GM19438 (cell line): ENCODE measurements at regions not wholly inside any gene's neighbourhood (a gene's known extent, or its start where the extent isn't known, plus 50 kb on each side); places are given as distances from the start of the nearest gene placed in this dataset.
"Not testable (repeated sequence)": the region's sequence is repeated elsewhere in the genome, so short reads cannot be mapped to it uniquely, and the experiment has no call there.

Experiments used
- ATAC-seq: cut with Tn5 transposase; IDR thresholded peaks from one replicate; pipeline ENCODE4 v1.9.1; 2021; ENCODE audit warnings: low read depth; ENCODE audit not compliant: unreplicated experiment

- ATAC-seq: no peak
Measured at GRCh38 chr3:124043023-124043422, 51.1 kb upstream of the ROPN1 start.

DNA sequence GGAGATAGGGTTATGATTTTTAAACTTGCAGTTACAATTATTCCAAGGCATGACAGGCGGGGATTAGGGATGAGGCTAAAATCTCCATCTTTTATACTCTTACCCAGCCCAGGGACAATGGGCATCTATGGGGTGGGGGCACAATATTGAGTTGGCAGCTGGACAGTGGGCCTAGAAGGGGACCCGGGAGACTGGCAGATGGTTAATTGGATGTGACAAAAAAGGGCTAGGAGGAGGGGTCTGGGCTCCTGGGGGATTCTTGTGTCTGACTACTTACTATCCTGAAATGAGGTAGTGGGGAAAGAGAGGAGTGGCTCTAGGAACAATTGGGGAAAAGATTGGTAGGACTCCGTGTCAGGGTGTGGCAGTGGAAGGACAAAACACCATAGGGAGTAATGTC is 53.0 kb upstream of the ROPN1 start:
- ATAC-seq: no peak

DNA sequence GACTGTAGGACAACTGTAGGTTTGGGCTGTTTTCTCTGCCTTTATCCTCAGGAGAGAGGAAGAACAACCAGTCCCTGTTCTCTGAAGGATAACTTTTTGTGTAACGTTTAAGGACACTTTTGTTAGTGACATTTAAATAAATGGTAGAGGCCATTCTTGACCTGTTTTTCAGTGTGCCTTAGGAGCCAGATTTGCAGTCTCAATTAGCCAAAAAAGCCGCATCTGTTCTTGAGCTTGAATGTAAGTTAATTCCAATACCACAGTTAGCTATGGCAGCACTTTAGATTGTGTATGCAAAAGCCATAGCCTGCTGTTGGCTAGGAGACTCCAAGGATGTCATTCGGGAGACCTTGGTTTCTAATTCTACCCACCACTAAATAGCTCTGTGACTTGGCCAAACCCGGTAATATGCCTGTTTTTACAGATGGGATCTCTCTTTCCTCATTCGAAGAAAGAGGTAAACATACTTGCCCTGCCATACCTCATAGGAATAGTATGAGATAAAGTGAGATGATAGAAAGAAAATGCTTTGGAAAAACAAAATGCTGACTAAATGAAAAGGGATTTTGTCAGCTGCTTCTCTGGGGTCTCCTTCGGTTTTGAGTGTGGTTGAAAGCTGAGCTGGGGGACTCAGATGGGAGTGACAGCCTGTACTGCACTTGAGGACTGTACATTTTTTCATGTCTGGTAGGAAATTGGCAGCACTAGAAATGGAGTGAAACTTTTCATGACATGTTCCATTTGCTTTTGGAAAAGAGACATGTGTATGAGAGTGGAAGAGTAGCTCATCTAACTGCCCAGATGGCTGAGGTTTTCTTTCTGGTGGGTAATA is 57.3 kb upstream of the ROPN1 start:
- no peak for ATAC-seq

GRCh38 chr3:124051636-124052035 is 59.7 kb upstream of the ROPN1 start:
- ATAC-seq: no peak

DNA sequence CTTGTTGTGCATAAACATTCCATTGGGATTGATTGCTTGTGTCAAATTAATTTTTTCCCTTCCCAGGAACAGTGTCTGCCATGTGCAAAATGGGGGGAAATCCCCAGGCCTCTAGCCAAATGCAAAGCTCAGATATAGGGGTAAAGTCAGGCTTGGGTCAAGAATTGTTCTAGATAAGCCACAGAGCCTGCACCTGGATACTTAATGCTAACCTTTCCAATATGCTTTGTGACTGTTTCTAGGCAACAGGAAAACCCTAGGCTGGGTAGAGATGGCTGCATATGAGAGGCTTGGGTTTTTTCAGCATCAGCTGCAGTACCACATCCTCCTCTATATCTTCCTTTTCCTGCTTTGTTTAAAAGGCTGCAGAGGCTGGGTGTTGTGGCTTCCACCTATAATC is 61.9 kb upstream of the ROPN1 start:
- ATAC-seq: no peak

GRCh38 chr3:124056846-124057245 is 64.9 kb upstream of the ROPN1 start:
- ATAC-seq: no peak

DNA sequence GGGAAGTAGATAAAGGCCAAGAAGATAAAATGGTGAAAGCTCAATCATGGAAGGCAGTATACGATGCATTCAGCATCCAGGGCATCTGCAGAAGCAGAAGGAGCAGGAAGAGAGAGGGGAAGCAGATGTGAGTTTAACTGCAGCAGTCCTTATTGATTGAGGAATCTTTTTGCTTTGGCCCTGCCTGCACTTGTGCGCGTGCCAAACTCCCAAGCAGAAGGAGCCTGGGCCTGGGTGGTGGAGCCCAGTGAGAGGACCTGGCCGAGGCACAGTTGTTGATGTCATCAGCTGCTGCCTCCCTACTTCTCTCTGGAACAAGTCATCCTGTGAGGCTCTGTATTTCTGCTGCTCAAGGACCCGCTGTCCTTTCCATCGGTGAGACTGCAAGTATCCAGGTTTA is 65.5 kb upstream of the ROPN1 start:
- no peak for ATAC-seq

- ATAC-seq: no peak
Measured at GRCh38 chr3:124059580-124059979, 67.7 kb upstream of the ROPN1 start.

- ATAC-seq: no peak
Measured at GRCh38 chr3:124063197-124063909, 71.4 kb upstream of the ROPN1 start.

GRCh38 chr3:124064050-124064449 is 72.1 kb upstream of the ROPN1 start:
- no peak for ATAC-seq

GRCh38 chr3:124066543-124066942 is 74.6 kb upstream of the ROPN1 start:
- ATAC-seq: not testable (repeated sequence)

- ATAC-seq: not testable (repeated sequence)
Measured at GRCh38 chr3:124069706-124070105, 77.8 kb upstream of the ROPN1 start.

- ATAC-seq: not testable (repeated sequence)
Measured at GRCh38 chr3:124075090-124075489, 83.2 kb upstream of the ROPN1 start.

DNA sequence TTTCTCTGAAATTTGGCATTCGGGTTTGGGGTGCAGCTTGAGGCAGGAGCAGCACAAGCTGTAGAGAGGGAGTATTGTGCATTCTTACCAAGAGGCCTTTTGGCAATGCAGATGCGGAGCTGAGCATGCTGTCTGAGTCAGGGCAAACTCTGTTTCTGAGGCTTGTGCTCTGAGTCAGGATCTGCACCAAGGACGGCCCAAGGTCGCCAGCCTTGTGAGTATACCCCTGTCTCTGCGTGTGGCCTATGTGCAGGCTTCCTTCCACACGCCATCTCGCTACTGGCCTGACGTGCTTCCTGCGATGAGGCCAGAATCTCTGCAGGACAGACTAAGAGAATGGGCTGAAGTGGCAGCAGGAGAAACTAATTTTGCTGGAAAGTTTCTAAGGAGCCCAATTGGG is 83.8 kb upstream of the ROPN1 start:
- no peak for ATAC-seq

DNA sequence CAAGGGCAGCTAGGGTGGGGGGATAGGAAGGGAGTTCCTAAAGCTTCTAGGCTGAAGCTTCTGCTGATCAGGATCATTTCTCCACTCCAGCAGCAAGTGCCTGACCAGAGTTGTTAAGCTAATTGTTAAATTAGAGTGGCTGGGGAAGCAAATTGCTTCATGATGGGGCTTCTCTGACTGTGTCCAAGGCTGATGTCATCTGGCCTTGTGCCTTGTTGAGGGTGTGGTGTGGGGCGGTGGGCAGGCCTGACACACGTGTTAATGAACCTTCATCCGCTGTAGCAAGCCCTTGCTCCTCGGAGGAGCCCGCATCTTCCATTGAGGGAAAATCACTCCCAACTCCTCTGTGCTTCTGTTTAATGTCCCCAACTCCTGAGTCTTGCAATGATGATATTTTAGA is 84.3 kb upstream of the ROPN1 start:
- no peak for ATAC-seq

DNA sequence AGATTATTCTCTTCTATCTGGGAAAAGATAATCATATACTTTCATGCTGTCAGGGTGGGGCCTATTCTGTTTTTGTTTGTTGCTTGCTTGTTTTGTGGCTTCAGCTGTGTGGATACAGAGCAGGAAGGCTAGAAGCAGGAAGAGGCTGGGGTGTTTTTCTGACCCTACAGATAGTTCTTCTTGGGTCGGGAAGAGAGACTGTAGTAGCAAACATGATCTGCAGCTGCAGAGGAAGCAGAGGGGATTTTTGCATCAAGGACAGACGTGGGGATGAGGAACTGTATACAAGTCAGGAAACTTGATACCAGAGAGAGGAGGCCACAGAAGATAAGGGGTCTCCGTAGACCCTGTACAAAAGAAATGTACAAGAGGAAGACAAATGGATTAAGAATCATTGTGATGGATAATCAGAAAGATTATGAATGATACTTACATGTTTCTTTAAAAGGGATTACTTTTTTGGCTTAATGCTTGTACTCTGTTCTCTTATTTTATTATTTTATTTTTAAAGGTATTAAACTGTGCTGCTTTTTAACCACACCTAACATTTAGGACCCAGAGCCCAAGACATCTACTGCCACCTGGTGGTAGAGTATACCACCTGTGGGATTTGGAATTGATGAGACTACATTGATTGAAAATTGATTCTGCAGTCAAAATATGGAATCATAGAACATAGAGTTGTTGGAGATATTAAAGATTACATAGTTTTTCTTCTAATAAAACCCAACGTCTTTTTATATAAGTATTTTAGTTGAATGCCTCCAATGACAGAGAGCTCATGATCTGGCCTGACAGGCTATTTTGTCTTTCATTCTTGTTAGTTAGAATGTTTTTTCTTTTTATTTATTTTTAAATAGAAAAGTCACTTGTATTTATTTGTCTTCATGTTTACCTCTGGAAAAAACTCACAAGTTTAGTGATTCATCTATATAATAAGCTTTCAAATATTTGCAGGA is 87.3 kb upstream of the ROPN1 start:
- ATAC-seq: no peak

DNA sequence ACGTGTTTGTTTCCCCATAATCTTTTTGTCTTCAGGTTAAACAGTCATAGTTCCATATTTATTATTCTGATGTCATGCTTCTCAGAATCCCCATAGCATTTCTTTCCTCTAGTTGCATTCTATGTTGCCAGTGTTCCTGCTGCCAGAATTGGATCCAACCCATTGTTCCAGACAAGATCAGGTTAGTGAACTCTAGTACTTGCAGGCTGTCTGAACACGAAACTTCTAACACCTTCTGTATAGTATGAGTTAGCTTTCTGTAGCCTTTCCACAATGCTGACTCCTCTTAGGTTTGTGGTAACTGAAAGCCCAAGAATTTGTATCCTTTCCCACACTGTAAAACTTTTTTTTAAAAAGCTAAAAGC is 88.0 kb upstream of the ROPN1 start:
- no peak for ATAC-seq

DNA sequence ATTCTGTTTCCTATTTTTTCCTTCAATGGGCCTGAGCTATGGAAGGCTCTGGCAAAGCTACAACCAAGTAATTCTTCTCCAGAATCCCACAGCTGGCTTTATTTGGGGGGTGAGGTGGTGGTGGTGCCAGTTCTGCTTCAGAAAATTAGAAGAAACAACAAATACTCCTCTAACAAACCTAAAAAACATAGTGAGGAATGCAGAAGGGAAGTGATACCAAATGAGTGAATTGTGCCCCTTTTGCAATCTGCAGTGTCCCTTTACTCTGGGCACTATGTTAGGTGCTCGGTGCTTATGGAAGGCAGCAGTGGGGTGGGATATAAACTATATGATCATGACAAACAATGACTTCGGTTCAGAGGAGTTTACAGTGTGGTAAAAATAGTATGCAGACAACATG is 90.4 kb upstream of the ROPN1 start:
- ATAC-seq: no peak

DNA sequence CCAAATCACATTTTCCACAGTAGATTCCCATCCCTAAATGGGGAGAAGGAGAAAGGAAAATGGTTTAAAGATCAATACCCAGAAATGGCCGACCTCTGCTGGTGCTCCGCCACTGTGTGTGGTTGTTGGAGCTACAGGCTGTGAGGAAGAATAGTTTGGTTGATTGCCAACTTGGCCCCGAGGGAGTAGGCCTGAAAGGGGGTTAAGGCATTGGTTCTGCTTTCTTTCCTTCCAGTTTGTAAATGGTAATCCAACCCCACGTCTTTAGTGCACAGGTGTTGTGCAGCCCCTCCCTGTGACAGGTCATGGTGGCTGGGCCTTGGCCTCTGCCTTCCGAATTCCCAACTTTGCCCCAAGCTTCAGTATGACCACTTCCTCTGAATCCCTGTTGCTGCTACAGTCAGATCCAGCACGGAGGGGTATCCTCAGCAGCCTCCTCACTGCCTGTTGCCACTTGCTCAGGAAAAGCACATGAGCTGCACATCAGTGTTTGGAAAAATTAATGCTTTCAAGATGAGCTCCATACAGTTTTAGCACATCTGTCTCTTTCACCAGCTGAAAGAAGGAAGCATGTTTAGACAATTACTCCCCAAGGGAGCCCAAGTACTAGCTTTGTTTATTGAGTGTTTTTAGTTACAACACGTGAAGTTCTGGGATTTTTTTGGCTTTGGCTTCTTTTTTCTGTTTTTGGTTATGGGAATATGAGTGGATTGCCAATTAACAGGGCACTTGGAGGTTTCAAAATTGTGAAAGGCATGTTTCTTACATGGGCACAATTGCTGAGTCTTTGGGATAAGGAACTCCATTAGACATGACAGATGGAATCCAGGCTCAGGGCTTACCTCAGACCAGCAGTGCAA is 92.3 kb upstream of the ROPN1 start:
- no peak for ATAC-seq

GRCh38 chr3:124088801-124089200 is 96.9 kb upstream of the ROPN1 start:
- no peak for ATAC-seq
